ENCODE measurements at regions not wholly inside any gene's neighbourhood (a gene's known extent, or its start where the extent isn't known, plus 50 kb on each side); places are given as distances from the start of the nearest gene placed in this dataset.

- Mint-ChIP-seq H3K4me1 (ENCODE audit: low read depth, unreplicated experiment) (no peaks in the 10 kb centered on the region), H3K9me3 (ENCODE audit: low read depth, unreplicated experiment) (no peaks in the 10 kb centered on the region), H3K4me3 (ENCODE audit: low read depth, unreplicated experiment) (no peak overlapping the region), H3K27me3 (ENCODE audit: unreplicated experiment) (peaks cover 14% of the 10 kb centered on the region), H3K36me3 (ENCODE audit: insufficient read depth, unreplicated experiment) (no peaks in the 10 kb centered on the region), H3K27ac (ENCODE audit: unreplicated experiment) (no peak overlapping the region)
- CTCF ChIA-PET, result no interaction called here
- BruUV-seq (replicated peaks), result no TSS peak
- intact Hi-C loops (cut with micrococcal nuclease; ENCODE audit: unreplicated experiment), result no loop called here
- no peak for TF ChIP-seq CTCF (IDR thresholded peaks at IDR 0.05; ENCODE audit: unreplicated experiment)
- no peak for DNase-seq
Observed at GRCh38 chr11:36876266-36876665, 278.2 kb upstream of the RAG2 start.

- H3K4me1 Mint-ChIP-seq (ENCODE audit: low read depth, unreplicated experiment), result no peaks in the 10 kb centered on the region
- H3K27ac Mint-ChIP-seq (ENCODE audit: unreplicated experiment), result no peak overlapping the region
- no peaks in the 10 kb centered on the region for H3K36me3 Mint-ChIP-seq (ENCODE audit: insufficient read depth, unreplicated experiment)
- DNase-seq, result no peak
- intact Hi-C loops (cut with micrococcal nuclease; ENCODE audit: unreplicated experiment), result no loop called here
- CTCF ChIA-PET, result no interaction called here
- TF ChIP-seq CTCF (IDR thresholded peaks at IDR 0.05; ENCODE audit: unreplicated experiment), result no peak
- H3K9me3 Mint-ChIP-seq (ENCODE audit: low read depth, unreplicated experiment), result no peaks in the 10 kb centered on the region
- BruUV-seq (replicated peaks), result no TSS peak
- H3K27me3 Mint-ChIP-seq (ENCODE audit: unreplicated experiment), result no peaks in the 10 kb centered on the region
- no peak overlapping the region for H3K4me3 Mint-ChIP-seq (ENCODE audit: low read depth, unreplicated experiment)
Observed at GRCh38 chr11:36874291-36874690, 276.3 kb upstream of the RAG2 start.

GRCh38 chr11:36870361-36870760, 272.3 kb upstream of the RAG2 start:
- no peak for DNase-seq
- H3K4me1 Mint-ChIP-seq (ENCODE audit: low read depth, unreplicated experiment), result no peaks in the 10 kb centered on the region
- H3K9me3 Mint-ChIP-seq (ENCODE audit: low read depth, unreplicated experiment), result no peaks in the 10 kb centered on the region
- no peaks in the 10 kb centered on the region for H3K27me3 Mint-ChIP-seq (ENCODE audit: unreplicated experiment)
- CTCF ChIA-PET, result no interaction called here
- H3K27ac Mint-ChIP-seq (ENCODE audit: unreplicated experiment), result no peak overlapping the region
- no TSS peak for BruUV-seq (replicated peaks)
- no peak overlapping the region for H3K4me3 Mint-ChIP-seq (ENCODE audit: low read depth, unreplicated experiment)
- TF ChIP-seq CTCF (IDR thresholded peaks at IDR 0.05; ENCODE audit: unreplicated experiment), result no peak
- intact Hi-C loops (cut with micrococcal nuclease; ENCODE audit: unreplicated experiment), result no loop called here
- H3K36me3 Mint-ChIP-seq (ENCODE audit: insufficient read depth, unreplicated experiment), result no peaks in the 10 kb centered on the region

- no peak overlapping the region for H3K27ac Mint-ChIP-seq (ENCODE audit: unreplicated experiment)
- intact Hi-C loops (cut with micrococcal nuclease; ENCODE audit: unreplicated experiment), result no loop called here
- no peak for TF ChIP-seq CTCF (IDR thresholded peaks at IDR 0.05; ENCODE audit: unreplicated experiment)
- no peaks in the 10 kb centered on the region for H3K9me3 Mint-ChIP-seq (ENCODE audit: low read depth, unreplicated experiment)
- BruUV-seq (replicated peaks), result no TSS peak
- H3K4me3 Mint-ChIP-seq (ENCODE audit: low read depth, unreplicated experiment), result no peak overlapping the region
- H3K27me3 Mint-ChIP-seq (ENCODE audit: unreplicated experiment), result no peaks in the 10 kb centered on the region
- CTCF ChIA-PET, result no interaction called here
- no peaks in the 10 kb centered on the region for H3K4me1 Mint-ChIP-seq (ENCODE audit: low read depth, unreplicated experiment)
- H3K36me3 Mint-ChIP-seq (ENCODE audit: insufficient read depth, unreplicated experiment), result no peaks in the 10 kb centered on the region
- DNase-seq, result no peak
Observed at GRCh38 chr11:36868380-36868779, 270.3 kb upstream of the RAG2 start.

- intact Hi-C loops (cut with micrococcal nuclease; ENCODE audit: unreplicated experiment), result no loop called here
- no peak for DNase-seq
- BruUV-seq (replicated peaks), result no TSS peak
- CTCF ChIA-PET, result interaction anchor here (0.5 kb wide), 1 partner anchor 50 kb away, joined by 3 read pairs; no protein-coding TSS in a partner anchor
- no peak overlapping the region for H3K27ac Mint-ChIP-seq (ENCODE audit: unreplicated experiment)
- H3K4me3 Mint-ChIP-seq (ENCODE audit: low read depth, unreplicated experiment), result no peak overlapping the region
- no peaks in the 10 kb centered on the region for H3K27me3 Mint-ChIP-seq (ENCODE audit: unreplicated experiment)
- H3K4me1 Mint-ChIP-seq (ENCODE audit: low read depth, unreplicated experiment), result no peaks in the 10 kb centered on the region
- no peaks in the 10 kb centered on the region for H3K36me3 Mint-ChIP-seq (ENCODE audit: insufficient read depth, unreplicated experiment)
- TF ChIP-seq CTCF (IDR thresholded peaks at IDR 0.05; ENCODE audit: unreplicated experiment), result no peak
- H3K9me3 Mint-ChIP-seq (ENCODE audit: low read depth, unreplicated experiment), result no peaks in the 10 kb centered on the region
Observed at GRCh38 chr11:36865846-36866245, 267.8 kb upstream of the RAG2 start.

Measured in Calu3 (cell line).